Upper lobe of left lung (tissue), 6 donors: ENCODE measurements at regions not wholly inside any gene's neighbourhood (a gene's known extent, or its start where the extent isn't known, plus 50 kb on each side); places are given as distances from the start of the nearest gene placed in this dataset.

ENCODE experiments used
- ATAC-seq, 2 donors: fragments of 200-7000 bp; cut with Tn5 transposase; one replicate each; pipeline ENCODE4 v1.9.1; 2022; ENCODE audit warnings: mild to moderate bottlenecking in 2 of 2, moderate library complexity in 2 of 2; ENCODE audit not compliant: low FRiP score in 2 of 2
- DNase-seq, 2 donors: peaks; one replicate each; pipeline ENCODE4 v3.0.0-alpha.2; 2019 to 2020
- H3K27ac ChIP-seq, 4 donors: fragments of 200-600 bp; sonication (generic); one replicate each; pipeline ENCODE4 v1.5.1; 2016 to 2019
- H3K27me3 ChIP-seq, 4 donors: fragments of 200-600 bp; sonication (generic); one replicate each; pipeline ENCODE4 v1.5.1; 2017 to 2019
- H3K36me3 ChIP-seq, 4 donors: fragments of 200-600 bp; sonication (generic); one replicate each; pipeline ENCODE4 v1.5.1; 2016 to 2019
- H3K4me1 ChIP-seq, 4 donors: fragments of 200-600 bp; sonication (generic); one replicate each; pipeline ENCODE4 v1.5.1; 2018 to 2019
- H3K4me3 ChIP-seq, 4 donors: fragments of 200-600 bp; sonication (generic); one replicate each; pipeline ENCODE4 v1.5.1; 2017 to 2019; ENCODE audit warnings: mild to moderate bottlenecking in 2 of 4, moderate library complexity in 1 of 4
- H3K9me3 ChIP-seq, 4 donors: fragments of 200-600 bp; sonication (generic); one replicate each; pipeline ENCODE4 v1.5.1; 2018 to 2019
- EP300 ChIP-seq, 4 donors: sonication (generic); formaldehyde crosslinking; IDR thresholded peaks; one replicate each; pipeline ENCODE4 v1.5.1; 2017; ENCODE audit warnings: antibody characterized with exemption in 4 of 4, control low read depth in 2 of 4
- POLR2A ChIP-seq, 4 donors: fragments of 450-650 bp; IDR thresholded peaks; one replicate each; pipeline ENCODE4 v1.5.1; 2016 to 2017; ENCODE audit warnings: antibody characterized with exemption in 4 of 4, mild to moderate bottlenecking in 2 of 4
- POLR2AphosphoS5 ChIP-seq, 2 donors: sonication (generic); formaldehyde crosslinking; IDR thresholded peaks; one replicate each; pipeline ENCODE4 v1.5.1; 2017; ENCODE audit warnings: antibody characterized with exemption in 2 of 2
- WGBS, 2 donors: methylation state at CpG; one replicate each; pipeline ENCODE4 v1.1.5; 2017 to 2018; 5-methylcytosine and 5-hydroxymethylcytosine counted together
- TF ChIP-seq, protein P1 (sequence below), 6 experiments: fragments of 450-650 bp in 4 of 6; fragments of 200-600 bp in 2 of 6; sonication (generic) in 2 of 6; IDR thresholded peaks; one replicate each; pipeline ENCODE4 v1.5.1; 2016 to 2019; ENCODE audit warnings: antibody characterized with exemption in 6 of 6
- donor health status: DM: no; HTN: no; CAD: no; lungs with moderate emphysema.
- donor health status: DM: no; HTN: yes; CAD: no; lungs with severe emphysema.

DNA sequence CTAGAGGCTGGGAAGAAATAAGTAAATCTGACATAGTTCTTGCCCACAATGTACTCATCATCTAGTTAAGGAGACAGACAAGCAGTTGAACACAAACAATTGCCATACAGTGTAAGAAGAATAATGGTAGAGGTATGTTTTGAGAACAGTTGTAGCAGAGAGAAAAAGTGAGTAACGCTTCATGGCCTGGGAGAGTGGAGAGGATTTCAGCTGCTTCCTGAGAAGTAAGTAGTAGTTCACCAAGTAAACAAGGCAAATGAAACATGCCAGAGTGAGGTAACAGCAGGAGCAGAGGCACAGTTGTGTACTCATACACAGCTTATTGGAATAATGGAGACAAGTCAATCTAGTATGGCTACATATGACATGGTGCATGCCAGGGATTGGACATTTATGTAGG, 53.6 kb upstream of the RAP2C start:
- DNase-seq, result no peak
- H3K27ac ChIP-seq, result no peak overlapping the region
- WGBS, 2 donors, result 90 to 91% methylated on average over 1 of the region's 1 CpG
- peaks cover 0 to 7% (median 0%) of the 10 kb centered on the region in 4 donors for H3K4me1 ChIP-seq
- TF ChIP-seq POLR2AphosphoS5 (IDR thresholded peaks at IDR 0.05), result no peak
- TF ChIP-seq POLR2A (IDR thresholded peaks at IDR 0.05), result no peak
- TF ChIP-seq, protein P1, sequence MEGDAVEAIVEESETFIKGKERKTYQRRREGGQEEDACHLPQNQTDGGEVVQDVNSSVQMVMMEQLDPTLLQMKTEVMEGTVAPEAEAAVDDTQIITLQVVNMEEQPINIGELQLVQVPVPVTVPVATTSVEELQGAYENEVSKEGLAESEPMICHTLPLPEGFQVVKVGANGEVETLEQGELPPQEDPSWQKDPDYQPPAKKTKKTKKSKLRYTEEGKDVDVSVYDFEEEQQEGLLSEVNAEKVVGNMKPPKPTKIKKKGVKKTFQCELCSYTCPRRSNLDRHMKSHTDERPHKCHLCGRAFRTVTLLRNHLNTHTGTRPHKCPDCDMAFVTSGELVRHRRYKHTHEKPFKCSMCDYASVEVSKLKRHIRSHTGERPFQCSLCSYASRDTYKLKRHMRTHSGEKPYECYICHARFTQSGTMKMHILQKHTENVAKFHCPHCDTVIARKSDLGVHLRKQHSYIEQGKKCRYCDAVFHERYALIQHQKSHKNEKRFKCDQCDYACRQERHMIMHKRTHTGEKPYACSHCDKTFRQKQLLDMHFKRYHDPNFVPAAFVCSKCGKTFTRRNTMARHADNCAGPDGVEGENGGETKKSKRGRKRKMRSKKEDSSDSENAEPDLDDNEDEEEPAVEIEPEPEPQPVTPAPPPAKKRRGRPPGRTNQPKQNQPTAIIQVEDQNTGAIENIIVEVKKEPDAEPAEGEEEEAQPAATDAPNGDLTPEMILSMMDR (IDR thresholded peaks at IDR 0.05), result no peak
- no peak for TF ChIP-seq EP300 (IDR thresholded peaks at IDR 0.05)
- no peaks in the 10 kb centered on the region for H3K36me3 ChIP-seq
- no peak for ATAC-seq
- no peaks in the 10 kb centered on the region for H3K27me3 ChIP-seq
- H3K9me3 ChIP-seq, result no peaks in the 10 kb centered on the region
- no peak overlapping the region for H3K4me3 ChIP-seq

DNA sequence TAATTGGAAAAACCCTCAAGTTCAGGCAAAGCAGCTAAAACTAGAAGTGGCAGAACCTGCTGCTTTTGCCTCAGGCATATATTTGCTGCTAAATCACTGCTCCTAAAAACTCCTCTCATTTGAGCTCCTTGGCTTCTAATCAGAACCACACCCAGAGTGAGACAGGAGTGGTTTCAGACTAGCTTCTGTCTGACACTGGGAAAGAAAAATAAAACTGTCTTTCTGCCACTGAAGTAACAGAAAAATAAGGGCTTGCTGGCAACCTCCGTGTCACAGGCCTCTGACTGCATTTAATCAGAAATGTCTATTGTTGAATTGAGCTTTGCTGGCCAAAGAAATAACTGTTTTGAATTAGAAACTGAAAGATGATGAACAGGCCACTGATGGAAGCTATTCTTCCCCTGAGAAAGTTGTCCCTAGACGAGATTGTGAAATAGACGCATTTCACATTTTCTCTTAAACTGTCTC, 52.1 kb upstream of the RAP2C start:
- H3K4me1 ChIP-seq, result peaks cover 0 to 7% (median 0%) of the 10 kb centered on the region in 4 donors
- H3K9me3 ChIP-seq, result no peaks in the 10 kb centered on the region
- TF ChIP-seq, protein P1 (IDR thresholded peaks at IDR 0.05), result no peak
- WGBS, 2 donors, result 67 to 71% methylated on average over 3 of the region's 3 CpGs
- ATAC-seq (peak in 1 of 2 donors; percentile 82), DNase-seq (no peak)
- H3K27me3 ChIP-seq, result no peaks in the 10 kb centered on the region
- H3K27ac ChIP-seq, result no peak overlapping the region
- no peak overlapping the region for H3K4me3 ChIP-seq
- H3K36me3 ChIP-seq, result no peaks in the 10 kb centered on the region

DNA sequence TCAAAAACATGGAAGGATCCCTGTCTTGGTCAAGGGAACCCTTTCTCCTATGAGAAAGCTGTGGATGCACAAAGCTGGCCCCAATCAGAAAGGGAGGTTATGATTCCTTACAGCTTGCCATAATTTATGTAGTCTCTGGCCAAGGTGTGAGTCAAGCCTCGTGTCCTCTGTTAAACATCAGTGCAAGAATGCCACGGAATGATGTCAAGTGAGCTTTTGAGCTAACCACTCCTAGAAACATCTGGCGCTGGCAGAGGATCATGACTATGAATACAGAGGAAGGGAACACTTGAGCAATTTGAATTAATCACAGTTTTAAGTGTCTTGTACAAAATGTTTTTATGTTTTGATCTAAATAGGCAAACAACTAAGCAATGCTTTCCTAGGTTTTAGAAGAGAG, 51.5 kb upstream of the RAP2C start:
- Histone ChIP-seq H3K9me3 (no peaks in the 10 kb centered on the region), H3K36me3 (no peaks in the 10 kb centered on the region), H3K4me1 (peaks cover 0 to 7% (median 0%) of the 10 kb centered on the region in 4 donors), H3K27ac (no peak overlapping the region), H3K27me3 (no peaks in the 10 kb centered on the region), H3K4me3 (no peak overlapping the region)
- no peak for DNase-seq
- ATAC-seq, result peak in 1 of 2 donors; percentile 92
- WGBS, 2 donors, result 35 to 49% methylated on average over 3 of the region's 3 CpGs
- TF ChIP-seq POLR2A (IDR thresholded peaks at IDR 0.05), result no peak
- no peak for TF ChIP-seq POLR2AphosphoS5 (IDR thresholded peaks at IDR 0.05)

DNA sequence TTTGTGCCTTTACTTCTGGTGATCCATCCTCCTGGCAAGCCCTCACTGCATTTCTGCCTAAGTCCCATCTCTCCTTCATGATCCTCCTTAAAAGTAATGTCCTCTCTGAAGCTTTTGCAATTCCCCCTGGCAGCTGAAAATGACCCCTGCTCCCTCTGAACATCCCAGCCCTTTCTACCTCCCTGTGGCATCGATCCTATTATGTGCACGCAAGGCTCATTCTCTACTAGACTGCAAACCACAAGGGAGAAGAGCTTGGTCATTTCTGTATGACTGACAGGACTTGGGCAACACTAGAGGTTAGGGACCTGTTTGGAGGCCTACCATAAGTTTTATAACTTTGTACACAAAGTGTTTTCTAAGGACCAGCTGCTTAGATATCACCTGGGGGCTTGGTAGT, 50.8 kb upstream of the RAP2C start:
- no peaks in the 10 kb centered on the region for H3K9me3 ChIP-seq
- H3K27ac ChIP-seq, result no peak overlapping the region
- TF ChIP-seq POLR2AphosphoS5 (IDR thresholded peaks at IDR 0.05) (no peak), POLR2A (IDR thresholded peaks at IDR 0.05) (no peak), EP300 (IDR thresholded peaks at IDR 0.05) (no peak)
- TF ChIP-seq, protein P1 (IDR thresholded peaks at IDR 0.05), result no peak
- no peak overlapping the region for H3K4me3 ChIP-seq
- no peaks in the 10 kb centered on the region for H3K27me3 ChIP-seq
- ATAC-seq (no peak), DNase-seq (no peak)
- H3K4me1 ChIP-seq, result peaks cover 0 to 7% (median 0%) of the 10 kb centered on the region in 4 donors
- no peaks in the 10 kb centered on the region for H3K36me3 ChIP-seq
- WGBS, 2 donors, result 85 to 86% methylated on average over 2 of the region's 2 CpGs
